Heart left ventricle (tissue), 13 donors: ENCODE measurements at regions not wholly inside any gene's neighbourhood (a gene's known extent, or its start where the extent isn't known, plus 50 kb on each side); places are given as distances from the start of the nearest gene placed in this dataset.

Experiments used
- POLR2A ChIP-seq, 2 donors: fragments of 450-650 bp; IDR thresholded peaks; one replicate each; pipeline ENCODE4 v1.6.1; 2017; ENCODE audit warnings: antibody characterized with exemption in 2 of 2, mild to moderate bottlenecking in 2 of 2, moderate library complexity in 2 of 2
- TF ChIP-seq, protein P1 (sequence below), 12 donors: fragments of 200-600 bp; sonication (generic) in 4 of 12; IDR thresholded peaks; one replicate each; pipeline versions ENCODE4 v1.5.0 to v1.8.0; 2018 to 2022; ENCODE audit warnings: antibody characterized with exemption in 12 of 12, mild to moderate bottlenecking in 5 of 12
- donor health status: ischemic (EF 13 %, LVEDD 7.1; RV severe dilation, severe dysfunction).
- donor health status: DM: no; HTN: yes; CAD: no.
- donor health status: DM: no; HTN: no; CAD: no.
- donor health status: ischemic (EF 25% LVEDD 6.9; RV normal size, moderate dysfunction).
- donor health status: ischemic (EF 25% LVEDD 5.7; RV mildly dilated, moderate dysfunction).
- donor health status: ischemic (EF 35%, LVEDD 5.7; RV mildly dilated, moderate dysfunction).
- donor health status: nonischemic (EF 11% LVEDD 7.7; RV severe dilation, severe dysfunction).
- donor health status: DM: yes; HTN: yes; CAD: no.
- donor health status: PGD.
- donor health status: ischemic (EF 29% LVEDD 5.4; RV normal size, mild dysfunction).
- donor health status: nonischemic (EF 23%, LVEDD 6.1; RV moderate dilation, normal function).

DNA sequence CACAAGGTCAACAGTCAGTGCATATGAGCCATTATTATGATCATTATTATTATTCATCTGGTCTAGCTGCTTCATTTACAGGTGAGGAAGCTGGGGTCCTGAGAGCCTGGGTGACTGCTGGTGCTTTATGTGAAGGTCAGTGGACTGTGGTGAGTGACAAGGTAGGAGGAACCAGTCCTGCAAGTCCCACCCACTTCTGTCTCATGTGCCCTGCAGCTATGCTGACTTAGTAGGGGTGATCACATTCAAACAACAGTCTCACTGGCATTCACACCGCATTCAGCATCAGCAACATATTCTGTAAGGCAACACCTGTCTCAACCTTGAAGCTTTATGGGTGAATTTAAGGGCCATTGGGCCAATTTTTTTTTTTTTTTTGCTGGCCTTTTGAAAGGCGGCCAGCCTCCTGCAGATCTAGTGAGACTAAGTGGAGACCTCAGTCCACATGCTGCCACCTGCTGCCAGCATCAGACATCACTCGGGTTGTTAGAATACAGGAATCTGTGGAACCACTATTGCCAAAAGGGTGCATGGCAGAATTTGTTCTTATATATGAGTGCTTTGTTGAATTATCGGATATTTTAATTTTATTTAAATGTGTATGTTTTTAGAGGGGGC is 59.9 kb upstream of the CACNA1E start:
- TF ChIP-seq, protein P1, sequence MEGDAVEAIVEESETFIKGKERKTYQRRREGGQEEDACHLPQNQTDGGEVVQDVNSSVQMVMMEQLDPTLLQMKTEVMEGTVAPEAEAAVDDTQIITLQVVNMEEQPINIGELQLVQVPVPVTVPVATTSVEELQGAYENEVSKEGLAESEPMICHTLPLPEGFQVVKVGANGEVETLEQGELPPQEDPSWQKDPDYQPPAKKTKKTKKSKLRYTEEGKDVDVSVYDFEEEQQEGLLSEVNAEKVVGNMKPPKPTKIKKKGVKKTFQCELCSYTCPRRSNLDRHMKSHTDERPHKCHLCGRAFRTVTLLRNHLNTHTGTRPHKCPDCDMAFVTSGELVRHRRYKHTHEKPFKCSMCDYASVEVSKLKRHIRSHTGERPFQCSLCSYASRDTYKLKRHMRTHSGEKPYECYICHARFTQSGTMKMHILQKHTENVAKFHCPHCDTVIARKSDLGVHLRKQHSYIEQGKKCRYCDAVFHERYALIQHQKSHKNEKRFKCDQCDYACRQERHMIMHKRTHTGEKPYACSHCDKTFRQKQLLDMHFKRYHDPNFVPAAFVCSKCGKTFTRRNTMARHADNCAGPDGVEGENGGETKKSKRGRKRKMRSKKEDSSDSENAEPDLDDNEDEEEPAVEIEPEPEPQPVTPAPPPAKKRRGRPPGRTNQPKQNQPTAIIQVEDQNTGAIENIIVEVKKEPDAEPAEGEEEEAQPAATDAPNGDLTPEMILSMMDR (IDR thresholded peaks at IDR 0.05) = peak; percentile 11 to 54 (median 31)
- TF ChIP-seq POLR2A (IDR thresholded peaks at IDR 0.05) = no peak
